ENCODE measurements at regions not wholly inside any gene's neighbourhood (a gene's known extent, or its start where the extent isn't known, plus 50 kb on each side); places are given as distances from the start of the nearest gene placed in this dataset.
"Not testable (repeated sequence)": the region's sequence is repeated elsewhere in the genome, so short reads cannot be mapped to it uniquely, and the experiment has no call there.

DNA sequence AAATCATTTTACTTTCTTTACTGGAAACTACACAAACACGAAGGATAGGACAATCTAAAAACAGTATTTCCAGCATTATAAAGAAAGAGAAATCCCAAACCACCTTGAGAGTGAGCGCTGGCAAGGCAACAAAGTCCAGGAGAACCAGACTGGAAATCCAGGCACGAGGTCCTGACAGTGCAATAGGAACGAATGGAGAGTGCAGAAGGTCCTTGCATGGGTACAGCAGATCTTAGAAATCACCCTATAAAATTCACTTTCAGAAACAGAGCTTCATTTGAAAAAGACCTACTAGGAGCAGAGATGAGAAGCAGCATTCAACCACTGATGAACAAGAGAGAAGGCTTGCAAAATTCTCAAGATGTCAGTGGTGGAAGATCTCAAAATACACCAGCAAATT is 133.7 kb upstream of the ST8SIA4 start:
- no peak overlapping the region for H3K27ac ChIP-seq
- TF ChIP-seq CTCF (conservative IDR thresholded peaks at IDR 0.05), result no peak

- no peak for TF ChIP-seq CTCF (conservative IDR thresholded peaks at IDR 0.05)
- H3K27ac ChIP-seq, result no peak overlapping the region
Measured at GRCh38 chr5:101035425-101035824, 132.3 kb upstream of the ST8SIA4 start.

DNA sequence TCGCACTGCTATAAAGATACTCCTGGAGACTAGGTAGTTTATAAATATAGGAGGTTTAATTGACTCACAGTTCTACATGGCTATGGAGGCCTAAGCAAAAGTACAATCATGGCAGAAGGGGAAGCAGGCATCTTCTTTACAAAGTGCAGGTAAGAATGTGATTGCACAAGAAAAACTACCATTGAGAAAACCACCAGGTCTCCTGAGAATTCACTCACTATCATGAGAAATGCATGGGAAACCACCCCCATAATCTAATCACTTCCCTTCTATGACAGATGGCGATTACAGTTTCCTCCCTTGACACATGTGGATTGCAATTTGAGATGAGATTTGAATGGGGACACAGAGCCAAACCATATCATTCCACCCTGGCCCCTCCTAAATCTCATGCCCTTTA is 121.2 kb upstream of the ST8SIA4 start:
- TF ChIP-seq CTCF (conservative IDR thresholded peaks at IDR 0.05), result no peak
- H3K27ac ChIP-seq, result no peak overlapping the region

GRCh38 chr5:101018299-101018698 is 115.2 kb upstream of the ST8SIA4 start:
- no peak for TF ChIP-seq CTCF (conservative IDR thresholded peaks at IDR 0.05)
- no peak overlapping the region for H3K27ac ChIP-seq

DNA sequence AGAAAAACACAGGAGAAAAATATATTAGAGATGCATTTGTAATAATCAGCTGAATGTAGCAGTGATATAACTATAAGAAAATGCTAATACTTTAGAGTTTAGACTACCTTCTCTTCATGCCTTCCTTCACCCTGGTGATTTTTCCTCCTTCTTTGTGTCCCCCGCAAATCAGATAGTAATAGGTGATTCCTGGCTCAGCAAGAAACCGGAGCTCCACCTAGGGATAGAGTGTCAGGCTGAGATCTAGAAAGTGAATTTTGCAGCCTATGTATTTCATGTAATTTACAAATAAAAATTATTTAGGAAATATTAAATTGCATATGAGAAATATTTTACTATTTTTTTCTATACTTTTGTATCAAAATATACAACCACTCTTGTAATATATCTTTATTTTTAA is 109.8 kb upstream of the ST8SIA4 start:
- no peak for TF ChIP-seq CTCF (conservative IDR thresholded peaks at IDR 0.05)

GRCh38 chr5:101009758-101010519 is 106.9 kb upstream of the ST8SIA4 start:
- no peak for TF ChIP-seq CTCF (conservative IDR thresholded peaks at IDR 0.05)

More for the DNA sequence above, 109.8 kb upstream of the ST8SIA4 start:
- no peak overlapping the region for H3K27ac ChIP-seq

DNA sequence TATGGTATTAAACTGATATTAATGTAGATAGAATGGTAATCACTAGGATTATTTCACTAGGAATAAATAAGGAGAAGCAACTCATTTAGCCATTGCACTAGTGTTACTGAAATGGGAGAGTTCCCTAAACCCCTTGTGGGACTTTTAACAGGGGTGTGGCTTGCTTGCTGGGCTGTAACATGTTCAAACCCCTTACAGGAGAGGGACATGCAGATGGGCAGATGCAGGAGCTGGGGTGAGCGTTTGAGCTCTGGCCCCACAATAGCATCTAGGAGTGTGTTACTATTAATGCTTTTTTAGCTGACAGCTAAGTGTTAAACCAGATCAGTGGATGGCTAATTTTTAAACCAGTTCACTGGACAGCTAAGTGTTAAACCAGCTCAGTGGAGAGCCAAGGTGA is 89.3 kb upstream of the ST8SIA4 start:
- H3K27ac ChIP-seq, result no peak overlapping the region
- no peak for TF ChIP-seq CTCF (conservative IDR thresholded peaks at IDR 0.05)

More at GRCh38 chr5:101009758-101010519, 106.9 kb upstream of the ST8SIA4 start:
- H3K27ac ChIP-seq, result no peak overlapping the region

DNA sequence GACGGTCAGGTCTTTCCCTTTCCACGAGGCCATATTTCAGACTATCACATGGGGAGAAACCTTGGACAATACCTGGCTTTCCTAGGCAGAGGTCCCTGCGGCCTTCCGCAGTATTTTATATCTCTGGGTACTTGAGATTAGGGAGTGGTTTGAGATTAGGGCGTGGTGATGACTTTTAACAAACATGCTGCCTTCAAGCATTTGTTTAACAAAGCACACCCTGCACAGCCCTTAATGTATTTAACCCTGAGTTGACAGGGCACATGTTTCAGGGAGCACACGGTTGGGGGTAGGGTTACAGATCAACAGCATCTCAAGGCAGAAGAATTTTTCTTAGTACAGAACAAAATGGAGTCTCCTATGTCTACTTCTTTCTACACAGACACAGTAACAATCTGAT is 80.5 kb upstream of the ST8SIA4 start:
- not testable (repeated sequence) for H3K27ac ChIP-seq

Measured in VCaP (cell line).